ENCODE measurements at regions not wholly inside any gene's neighbourhood (a gene's known extent, or its start where the extent isn't known, plus 50 kb on each side); places are given as distances from the start of the nearest gene placed in this dataset.

- Histone ChIP-seq H2AFZ (ENCODE audit: low read length) (no peak overlapping the region), H3K9me3 (ENCODE audit: low read length) (no peaks in the 10 kb centered on the region), H3K27me3 (ENCODE audit: control insufficient read depth in 1 of 2, insufficient read depth in 2 of 2, low read length in 2 of 2) (peaks cover 0 to 2% of the 10 kb centered on the region in 2 experiments; a peak in 1 of 5 replicates), H3K4me3 (replicated peaks in 1 of 3; ENCODE audit: insufficient read depth in 1 of 3, low read depth in 2 of 3, low read length in 3 of 3) (no peak overlapping the region), H3K9ac (ENCODE audit: insufficient read depth, low read depth, low read length) (no peak overlapping the region), H3K4me1 (ENCODE audit: insufficient read depth, low read length) (no peaks in the 10 kb centered on the region), H3K27ac (ENCODE audit: extremely low read length, insufficient read depth, low read length) (no peak overlapping the region), H3K4me2 (ENCODE audit: low read depth, low read length) (no peak overlapping the region), H3K79me2 (ENCODE audit: insufficient read depth, low read length) (no peaks in the 10 kb centered on the region), H4K20me1 (ENCODE audit: insufficient read depth, low read length) (no peaks in the 10 kb centered on the region), H3K36me3 (replicated peaks in 1 of 2; ENCODE audit: control insufficient read depth in 1 of 2, insufficient read depth in 2 of 2, low read length in 2 of 2) (no peaks in the 10 kb centered on the region)
- in situ Hi-C loops (cut with HindIII; ENCODE audit: extremely low pct_ligation_motif_present, low pct_unique_long_range_greater_than_20kb), result loop anchor here (25.0 kb wide), 2 partner anchors 308 to 733 kb away; no protein-coding TSS in a partner anchor
- FAIRE-seq, result no peak
- CTCF ChIA-PET (ENCODE audit: low intra/inter-chr PET ratio, low total read pairs), result no interaction called here
- WGBS (ENCODE audit: low lambda C conversion rate), result 8% methylated on average over 4 of the region's 4 CpGs
- intact Hi-C loops (cut with micrococcal nuclease; ENCODE audit: unreplicated experiment), result no loop called here
- POLR2A ChIA-PET, result no interaction called here
- TF ChIP-seq SUZ12 (IDR thresholded peaks at IDR 0.05; ENCODE audit: low read depth, low read length) (no peak), ZNF276 (CRISPR knock-in tag; IDR thresholded peaks at IDR 0.05; ENCODE audit: low read depth) (no peak), FOXK1 (CRISPR knock-in tag; IDR thresholded peaks at IDR 0.05; ENCODE audit: borderline replicate concordance, low read depth) (no peak), BCLAF1 (IDR thresholded peaks at IDR 0.05) (no peak), TFDP2 (CRISPR knock-in tag; IDR thresholded peaks at IDR 0.05) (no peak), ELF4 (CRISPR knock-in tag; IDR thresholded peaks at IDR 0.05; ENCODE audit: borderline replicate concordance) (no peak), ZNF343 (CRISPR knock-in tag; IDR thresholded peaks at IDR 0.05) (no peak)
- BruUV-seq (replicated peaks), result no TSS peak
- no peak for DNase-seq (ENCODE audit: low spot score)
- no peak for ATAC-seq
Measured at GRCh38 chr3:140870351-140870750, 71.3 kb upstream of the SLC25A36 start.
